OCI-LY3 (cell line): ENCODE measurements at regions not wholly inside any gene's neighbourhood (a gene's known extent, or its start where the extent isn't known, plus 50 kb on each side); places are given as distances from the start of the nearest gene placed in this dataset.

Experiments
- H2AFZ ChIP-seq: fragments of 200-600, 300-600 bp; shearing (Covaris generic); 2 replicates; pipeline ENCODE4 v1.6.0; 2014; ENCODE audit warnings: antibody characterized with exemption, low read depth, low read length
- H3K27ac ChIP-seq: fragments of 200-600, 300-600 bp; sonication (generic); 2 replicates; pipeline ENCODE4 v1.5.1; 2014; ENCODE audit warnings: mild to moderate bottlenecking, low read length, moderate library complexity, mixed read lengths
- H3K27me3 ChIP-seq: fragments of 200-600, 300-600 bp; sonication (generic); 2 replicates; pipeline ENCODE4 v1.6.1; 2014; ENCODE audit warnings: low read depth, low read length, mixed read lengths
- H3K36me3 ChIP-seq: fragments of 200-600, 300-600 bp; sonication (generic); replicated peaks from 2 replicates; pipeline ENCODE3; 2014; ENCODE audit warnings: low read depth, low read length, mixed read lengths
- H3K4me1 ChIP-seq: fragments of 300-600, 200-600 bp; sonication (generic); 2 replicates; pipeline ENCODE4 v1.6.1; 2014; ENCODE audit warnings: low read length, mixed read lengths
- H3K4me2 ChIP-seq: fragments of 200-600, 300-600 bp; sonication (generic); 2 replicates; pipeline ENCODE4 v1.6.1; 2014; ENCODE audit warnings: low read length, mixed read lengths
- H3K4me3 ChIP-seq: fragments of 300-600, 200-600 bp; sonication (generic); 2 replicates; pipeline ENCODE4 v1.5.1; 2014; ENCODE audit warnings: antibody characterized with exemption, mild to moderate bottlenecking, low read length, moderate library complexity
- H3K79me2 ChIP-seq: fragments of 300-600, 200-600 bp; shearing (Covaris generic); 2 replicates; pipeline ENCODE4 v1.6.1; 2014; ENCODE audit warnings: mild to moderate bottlenecking, low read length, mixed read lengths
- H3K9ac ChIP-seq: fragments of 300-600, 200-600 bp; shearing (Covaris generic); 2 replicates; pipeline ENCODE4 v1.6.0; 2014; ENCODE audit warnings: mild to moderate bottlenecking, low read length, moderate library complexity
- H3K9me3 ChIP-seq: fragments of 200-600, 300-600 bp; shearing (Covaris generic); 2 replicates; pipeline ENCODE4 v1.6.1; 2014; ENCODE audit warnings: low read length, mixed read lengths; ENCODE audit not compliant: insufficient read depth
- H4K20me1 ChIP-seq: fragments of 200-600, 300-600 bp; sonication (generic); 2 replicates; pipeline ENCODE4 v1.6.1; 2016; ENCODE audit warnings: low read length, mixed read lengths; ENCODE audit not compliant: insufficient read depth
- EZH2phosphoT487 ChIP-seq: fragments of 200-600 bp; shearing (Covaris generic); IDR thresholded peaks from 2 replicates; pipeline ENCODE4 v1.6.1; 2018; ENCODE audit warnings: antibody characterized with exemption, mixed run types, low read depth
- TF ChIP-seq, protein P1 (sequence below): fragments of 200-600, 300-600 bp; sonication (generic); IDR thresholded peaks from 2 replicates; pipeline ENCODE4 v1.5.1; 2014; ENCODE audit warnings: antibody characterized with exemption, low read length, low read depth

DNA sequence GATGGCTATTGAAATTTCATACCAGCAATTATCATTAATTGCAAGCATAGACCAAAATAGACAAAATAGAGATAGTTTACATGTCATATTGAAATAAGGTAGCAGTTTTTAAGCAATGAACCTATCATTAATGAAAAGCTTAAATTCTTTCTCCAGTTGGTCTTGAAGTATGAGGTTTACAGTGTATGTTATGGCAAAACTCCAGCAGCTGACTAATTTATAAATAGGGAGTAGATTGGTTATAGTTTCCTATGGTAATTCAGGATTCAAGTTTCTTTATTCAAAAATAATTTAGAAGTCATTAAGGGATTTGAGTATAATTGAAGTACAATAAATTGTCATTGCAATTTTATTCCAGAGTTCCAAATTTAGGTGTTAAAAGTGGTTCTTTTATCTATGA is 69.6 kb upstream of the COL5A2 start:
- no peak overlapping the region for H3K4me2 ChIP-seq
- H3K27ac ChIP-seq: no peak overlapping the region
- H3K27me3 ChIP-seq: no peaks in the 10 kb centered on the region
- H2AFZ ChIP-seq: no peak overlapping the region
- no peaks in the 10 kb centered on the region for H3K9me3 ChIP-seq
- no peak for TF ChIP-seq EZH2phosphoT487
- TF ChIP-seq, protein P1, sequence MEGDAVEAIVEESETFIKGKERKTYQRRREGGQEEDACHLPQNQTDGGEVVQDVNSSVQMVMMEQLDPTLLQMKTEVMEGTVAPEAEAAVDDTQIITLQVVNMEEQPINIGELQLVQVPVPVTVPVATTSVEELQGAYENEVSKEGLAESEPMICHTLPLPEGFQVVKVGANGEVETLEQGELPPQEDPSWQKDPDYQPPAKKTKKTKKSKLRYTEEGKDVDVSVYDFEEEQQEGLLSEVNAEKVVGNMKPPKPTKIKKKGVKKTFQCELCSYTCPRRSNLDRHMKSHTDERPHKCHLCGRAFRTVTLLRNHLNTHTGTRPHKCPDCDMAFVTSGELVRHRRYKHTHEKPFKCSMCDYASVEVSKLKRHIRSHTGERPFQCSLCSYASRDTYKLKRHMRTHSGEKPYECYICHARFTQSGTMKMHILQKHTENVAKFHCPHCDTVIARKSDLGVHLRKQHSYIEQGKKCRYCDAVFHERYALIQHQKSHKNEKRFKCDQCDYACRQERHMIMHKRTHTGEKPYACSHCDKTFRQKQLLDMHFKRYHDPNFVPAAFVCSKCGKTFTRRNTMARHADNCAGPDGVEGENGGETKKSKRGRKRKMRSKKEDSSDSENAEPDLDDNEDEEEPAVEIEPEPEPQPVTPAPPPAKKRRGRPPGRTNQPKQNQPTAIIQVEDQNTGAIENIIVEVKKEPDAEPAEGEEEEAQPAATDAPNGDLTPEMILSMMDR: no peak
- no peaks in the 10 kb centered on the region for H4K20me1 ChIP-seq
- no peaks in the 10 kb centered on the region for H3K36me3 ChIP-seq
- H3K79me2 ChIP-seq: no peaks in the 10 kb centered on the region
- no peaks in the 10 kb centered on the region for H3K4me1 ChIP-seq
- H3K9ac ChIP-seq: no peak overlapping the region
- no peak overlapping the region for H3K4me3 ChIP-seq

DNA sequence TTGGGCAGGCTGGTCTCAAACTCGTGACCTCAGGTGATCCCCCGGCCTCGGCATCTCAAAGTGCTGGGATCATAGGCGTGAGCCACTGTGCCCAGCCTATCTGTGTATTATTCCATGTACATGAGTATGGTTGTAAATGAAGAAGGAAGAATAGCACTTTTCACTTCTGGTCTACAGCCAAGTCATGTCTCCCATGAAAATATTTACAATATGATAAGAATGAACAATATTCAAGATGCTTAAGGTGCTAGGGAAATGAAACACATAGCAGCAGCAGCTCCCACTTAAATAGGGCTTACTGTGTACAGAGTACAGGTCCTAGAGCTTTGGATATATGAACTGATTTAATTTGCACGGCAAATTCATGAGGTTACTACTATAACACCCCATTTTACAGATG is 70.3 kb upstream of the COL5A2 start:
- H4K20me1 ChIP-seq: no peaks in the 10 kb centered on the region
- H3K4me3 ChIP-seq: no peak overlapping the region
- H2AFZ ChIP-seq: no peak overlapping the region
- H3K9me3 ChIP-seq: no peaks in the 10 kb centered on the region
- H3K27me3 ChIP-seq: no peaks in the 10 kb centered on the region
- no peak overlapping the region for H3K27ac ChIP-seq
- H3K9ac ChIP-seq: no peak overlapping the region
- no peaks in the 10 kb centered on the region for H3K36me3 ChIP-seq
- no peaks in the 10 kb centered on the region for H3K79me2 ChIP-seq
- H3K4me1 ChIP-seq: no peaks in the 10 kb centered on the region
- H3K4me2 ChIP-seq: no peak overlapping the region
- no peak for TF ChIP-seq EZH2phosphoT487
- TF ChIP-seq, protein P1: no peak

DNA sequence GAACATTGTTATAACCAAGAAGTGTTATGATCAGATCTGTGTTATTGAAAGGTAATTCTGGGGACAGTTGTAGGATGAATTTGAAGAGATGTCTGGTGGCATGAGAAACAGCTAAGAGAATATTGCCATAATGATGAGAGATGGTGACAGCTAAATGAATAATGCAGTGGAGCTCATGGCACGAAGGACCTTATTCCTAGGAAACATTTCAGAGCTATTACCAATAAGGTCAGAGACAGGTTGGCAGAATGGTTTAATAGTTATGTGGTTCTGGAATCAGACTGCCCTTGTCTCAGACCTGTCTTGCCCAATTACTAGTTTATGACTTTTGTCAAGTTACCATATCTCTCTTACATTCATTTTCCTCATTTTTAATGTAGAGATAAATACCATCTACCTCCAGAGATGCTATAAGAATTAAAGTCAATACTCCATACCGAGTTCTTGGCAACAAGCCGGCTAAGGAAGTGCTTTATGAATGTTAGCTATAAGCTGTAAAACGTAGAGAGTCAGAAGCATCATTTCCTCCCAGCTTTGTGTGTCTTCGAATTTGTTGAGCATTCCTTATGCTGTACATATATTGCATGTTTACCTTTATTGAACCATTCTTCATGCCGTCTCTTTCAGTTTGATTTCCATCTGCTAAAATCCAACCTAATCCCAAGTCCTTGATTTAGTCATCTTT is 73.6 kb upstream of the COL5A2 start:
- no peak overlapping the region for H3K9ac ChIP-seq
- H3K27ac ChIP-seq: no peak overlapping the region
- no peak for TF ChIP-seq EZH2phosphoT487
- TF ChIP-seq, protein P1: no peak
- no peaks in the 10 kb centered on the region for H3K9me3 ChIP-seq
- no peaks in the 10 kb centered on the region for H3K4me1 ChIP-seq
- H3K36me3 ChIP-seq: no peaks in the 10 kb centered on the region
- no peak overlapping the region for H3K4me2 ChIP-seq
- no peak overlapping the region for H3K4me3 ChIP-seq
- no peaks in the 10 kb centered on the region for H3K27me3 ChIP-seq
- no peaks in the 10 kb centered on the region for H4K20me1 ChIP-seq
- H3K79me2 ChIP-seq: no peaks in the 10 kb centered on the region
- no peak overlapping the region for H2AFZ ChIP-seq

DNA sequence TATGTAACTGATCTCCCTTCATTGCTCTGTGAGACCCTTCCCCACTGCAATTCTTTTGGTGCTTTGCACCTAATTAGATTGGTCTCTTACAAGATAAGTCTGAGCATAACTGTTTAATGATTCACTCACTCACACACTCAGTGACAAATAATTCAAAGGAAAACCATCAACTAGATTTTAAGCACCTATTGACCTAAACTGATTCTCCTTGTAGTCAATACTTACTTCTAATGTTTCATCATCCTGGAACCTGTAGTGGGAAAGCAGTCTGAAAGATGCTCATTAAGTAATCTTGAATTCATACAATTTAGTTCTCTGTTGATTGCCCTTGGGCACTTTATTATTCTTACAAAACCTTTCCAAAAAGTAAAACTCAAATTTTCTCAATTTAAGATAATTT is 74.3 kb upstream of the COL5A2 start:
- no peaks in the 10 kb centered on the region for H3K36me3 ChIP-seq
- no peak overlapping the region for H2AFZ ChIP-seq
- no peaks in the 10 kb centered on the region for H3K79me2 ChIP-seq
- no peak overlapping the region for H3K4me3 ChIP-seq
- H3K4me2 ChIP-seq: no peak overlapping the region
- TF ChIP-seq, protein P1: no peak
- TF ChIP-seq EZH2phosphoT487: no peak
- no peaks in the 10 kb centered on the region for H3K4me1 ChIP-seq
- no peaks in the 10 kb centered on the region for H4K20me1 ChIP-seq
- no peaks in the 10 kb centered on the region for H3K27me3 ChIP-seq
- H3K9ac ChIP-seq: no peak overlapping the region
- H3K27ac ChIP-seq: no peak overlapping the region
- H3K9me3 ChIP-seq: no peaks in the 10 kb centered on the region
